ENCODE measurements at regions not wholly inside any gene's neighbourhood (a gene's known extent, or its start where the extent isn't known, plus 50 kb on each side); places are given as distances from the start of the nearest gene placed in this dataset.

DNA sequence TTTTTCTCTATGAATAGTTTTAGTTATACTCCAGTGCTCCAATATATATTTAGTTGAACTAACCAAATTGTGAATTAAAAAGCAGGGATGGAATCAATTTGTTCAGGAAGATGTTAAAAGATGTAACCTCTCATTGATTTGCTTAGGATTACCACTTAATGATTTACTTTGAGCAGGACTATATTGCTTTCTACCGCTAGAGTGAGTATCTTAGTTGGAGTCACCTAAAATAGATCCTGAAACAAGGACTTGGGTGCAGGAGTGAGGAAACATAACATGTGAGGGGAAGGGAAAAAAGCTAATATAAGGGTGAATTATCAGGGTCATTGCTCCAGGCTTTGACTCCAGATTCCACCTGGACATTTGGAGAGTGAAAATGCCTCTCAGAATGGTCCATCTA is 2277.4 kb upstream of the C9orf72 start:
- in situ Hi-C loops (cut with HindIII; ENCODE audit: low pct_unique_long_range_greater_than_20kb, low sequenced_read_pairs) = no loop called here
- H3K36me3 ChIP-seq (ENCODE audit: control insufficient read depth, insufficient read depth, low read length) = no peaks in the 10 kb centered on the region
- TF ChIP-seq SIN3A (IDR thresholded peaks at IDR 0.05; ENCODE audit: borderline replicate concordance, insufficient read depth, low read depth, low read length) = no peak
- TF ChIP-seq, protein P1, sequence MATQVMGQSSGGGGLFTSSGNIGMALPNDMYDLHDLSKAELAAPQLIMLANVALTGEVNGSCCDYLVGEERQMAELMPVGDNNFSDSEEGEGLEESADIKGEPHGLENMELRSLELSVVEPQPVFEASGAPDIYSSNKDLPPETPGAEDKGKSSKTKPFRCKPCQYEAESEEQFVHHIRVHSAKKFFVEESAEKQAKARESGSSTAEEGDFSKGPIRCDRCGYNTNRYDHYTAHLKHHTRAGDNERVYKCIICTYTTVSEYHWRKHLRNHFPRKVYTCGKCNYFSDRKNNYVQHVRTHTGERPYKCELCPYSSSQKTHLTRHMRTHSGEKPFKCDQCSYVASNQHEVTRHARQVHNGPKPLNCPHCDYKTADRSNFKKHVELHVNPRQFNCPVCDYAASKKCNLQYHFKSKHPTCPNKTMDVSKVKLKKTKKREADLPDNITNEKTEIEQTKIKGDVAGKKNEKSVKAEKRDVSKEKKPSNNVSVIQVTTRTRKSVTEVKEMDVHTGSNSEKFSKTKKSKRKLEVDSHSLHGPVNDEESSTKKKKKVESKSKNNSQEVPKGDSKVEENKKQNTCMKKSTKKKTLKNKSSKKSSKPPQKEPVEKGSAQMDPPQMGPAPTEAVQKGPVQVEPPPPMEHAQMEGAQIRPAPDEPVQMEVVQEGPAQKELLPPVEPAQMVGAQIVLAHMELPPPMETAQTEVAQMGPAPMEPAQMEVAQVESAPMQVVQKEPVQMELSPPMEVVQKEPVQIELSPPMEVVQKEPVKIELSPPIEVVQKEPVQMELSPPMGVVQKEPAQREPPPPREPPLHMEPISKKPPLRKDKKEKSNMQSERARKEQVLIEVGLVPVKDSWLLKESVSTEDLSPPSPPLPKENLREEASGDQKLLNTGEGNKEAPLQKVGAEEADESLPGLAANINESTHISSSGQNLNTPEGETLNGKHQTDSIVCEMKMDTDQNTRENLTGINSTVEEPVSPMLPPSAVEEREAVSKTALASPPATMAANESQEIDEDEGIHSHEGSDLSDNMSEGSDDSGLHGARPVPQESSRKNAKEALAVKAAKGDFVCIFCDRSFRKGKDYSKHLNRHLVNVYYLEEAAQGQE (IDR thresholded peaks at IDR 0.05; ENCODE audit: insufficient read depth in 1 of 2, low read depth in 2 of 2, low read length in 1 of 2) = no peak
- TF ChIP-seq TCF7L2 (IDR thresholded peaks at IDR 0.05; ENCODE audit: low read depth, low read length) = no peak
- H3K27ac ChIP-seq (ENCODE audit: low read length) = no peak overlapping the region
- H3K4me3 ChIP-seq (ENCODE audit: low read depth in 2 of 2, low read length in 2 of 2) = no peak overlapping the region
- ChIA-PET POLR2A (no interaction called here), CTCF (no interaction called here)
- ATAC-seq (no peak), DNase-seq (ENCODE audit: low read depth, low spot score) (no peak)
- no peaks in the 10 kb centered on the region for H3K4me1 ChIP-seq (ENCODE audit: control insufficient read depth, insufficient read depth, low read length)
- H3K27me3 ChIP-seq (ENCODE audit: control insufficient read depth, insufficient read depth, low read length) = no peaks in the 10 kb centered on the region
- BruUV-seq (replicated peaks) = no TSS peak
- intact Hi-C loops (cut with micrococcal nuclease; ENCODE audit: unreplicated experiment) = no loop called here
- no peaks in the 10 kb centered on the region for H3K9me3 ChIP-seq (ENCODE audit: control insufficient read depth, insufficient read depth, low read depth, low read length)

DNA sequence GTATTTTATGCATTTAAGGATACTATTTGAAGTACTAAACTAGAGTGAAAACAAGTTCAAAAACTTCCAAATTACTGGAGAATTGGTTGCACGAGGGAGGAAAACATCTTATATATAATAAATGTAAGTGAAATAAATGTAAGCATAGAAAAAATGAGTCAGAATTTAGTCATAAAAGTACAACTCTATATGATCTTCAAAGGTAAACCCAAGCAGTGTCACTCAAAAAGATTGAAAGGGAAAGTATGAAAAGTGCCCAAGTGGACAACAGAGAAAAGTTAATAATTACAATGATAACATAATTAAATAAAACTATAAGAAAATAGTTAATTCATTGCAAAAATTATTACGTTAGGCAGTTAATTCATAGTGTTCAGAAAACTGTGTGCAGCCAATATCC is 2288.5 kb upstream of the C9orf72 start:
- H3K27me3 ChIP-seq (ENCODE audit: control insufficient read depth, insufficient read depth, low read length) = no peaks in the 10 kb centered on the region
- H3K27ac ChIP-seq (ENCODE audit: low read length) = no peak overlapping the region
- H3K4me1 ChIP-seq (ENCODE audit: control insufficient read depth, insufficient read depth, low read length) = no peaks in the 10 kb centered on the region
- CTCF ChIA-PET = no interaction called here
- no peaks in the 10 kb centered on the region for H3K36me3 ChIP-seq (ENCODE audit: control insufficient read depth, insufficient read depth, low read length)
- no peaks in the 10 kb centered on the region for H3K9me3 ChIP-seq (ENCODE audit: control insufficient read depth, insufficient read depth, low read depth, low read length)
- intact Hi-C loops (cut with micrococcal nuclease; ENCODE audit: unreplicated experiment) = no loop called here
- TF ChIP-seq POLR2AphosphoS5 (IDR thresholded peaks at IDR 0.05; ENCODE audit: low read depth, low read length) (no peak), TCF7L2 (IDR thresholded peaks at IDR 0.05; ENCODE audit: low read depth, low read length) (no peak), SIN3A (IDR thresholded peaks at IDR 0.05; ENCODE audit: borderline replicate concordance, insufficient read depth, low read depth, low read length) (no peak)
- TF ChIP-seq, protein P1 (IDR thresholded peaks at IDR 0.05; ENCODE audit: insufficient read depth in 1 of 2, low read depth in 2 of 2, low read length in 1 of 2) = no peak
- TF ChIP-seq, protein P2, sequence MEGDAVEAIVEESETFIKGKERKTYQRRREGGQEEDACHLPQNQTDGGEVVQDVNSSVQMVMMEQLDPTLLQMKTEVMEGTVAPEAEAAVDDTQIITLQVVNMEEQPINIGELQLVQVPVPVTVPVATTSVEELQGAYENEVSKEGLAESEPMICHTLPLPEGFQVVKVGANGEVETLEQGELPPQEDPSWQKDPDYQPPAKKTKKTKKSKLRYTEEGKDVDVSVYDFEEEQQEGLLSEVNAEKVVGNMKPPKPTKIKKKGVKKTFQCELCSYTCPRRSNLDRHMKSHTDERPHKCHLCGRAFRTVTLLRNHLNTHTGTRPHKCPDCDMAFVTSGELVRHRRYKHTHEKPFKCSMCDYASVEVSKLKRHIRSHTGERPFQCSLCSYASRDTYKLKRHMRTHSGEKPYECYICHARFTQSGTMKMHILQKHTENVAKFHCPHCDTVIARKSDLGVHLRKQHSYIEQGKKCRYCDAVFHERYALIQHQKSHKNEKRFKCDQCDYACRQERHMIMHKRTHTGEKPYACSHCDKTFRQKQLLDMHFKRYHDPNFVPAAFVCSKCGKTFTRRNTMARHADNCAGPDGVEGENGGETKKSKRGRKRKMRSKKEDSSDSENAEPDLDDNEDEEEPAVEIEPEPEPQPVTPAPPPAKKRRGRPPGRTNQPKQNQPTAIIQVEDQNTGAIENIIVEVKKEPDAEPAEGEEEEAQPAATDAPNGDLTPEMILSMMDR (IDR thresholded peaks at IDR 0.05) = no peak
- ATAC-seq (no peak), DNase-seq (ENCODE audit: low read depth, low spot score) (no peak)
- POLR2A ChIA-PET = no interaction called here
- no TSS peak for BruUV-seq (replicated peaks)
- no peak overlapping the region for H3K4me3 ChIP-seq (ENCODE audit: low read depth in 2 of 2, low read length in 2 of 2)
- in situ Hi-C loops (cut with HindIII; ENCODE audit: low pct_unique_long_range_greater_than_20kb, low sequenced_read_pairs) = no loop called here
